CD8-positive, alpha-beta memory T cell (primary cell): ENCODE measurements at regions not wholly inside any gene's neighbourhood (a gene's known extent, or its start where the extent isn't known, plus 50 kb on each side); places are given as distances from the start of the nearest gene placed in this dataset.

Experiments used
- CTCF ChIA-PET: fragments of 350-600 bp; sonication (Branson Sonifier 250); formaldehyde crosslinking; loops from one replicate; lab custom pipeline; 2021; ENCODE audit warnings: antibody characterized with exemption; lab: Charles Lee
- POLR2A ChIA-PET: fragments of 350-600 bp; sonication (Branson Sonifier 250); formaldehyde crosslinking; loops from one replicate; lab custom pipeline; 2021; ENCODE audit warnings: antibody characterized with exemption; lab: Charles Lee
- DNase-seq, 5 donors: peaks; one replicate each; pipeline versions ENCODE4 v3.0.0 to v3.0.0-alpha.2; 2020 to 2022; ENCODE audit warnings: mixed read lengths in 1 of 5
- H3K27ac ChIP-seq: one replicate; pipeline ENCODE4 v1.7.0; 2013; ENCODE audit warnings: low read depth, mild to moderate bottlenecking, low read length, moderate library complexity
- H3K27me3 ChIP-seq: 2 replicates; pipeline ENCODE4 v1.7.0; 2013; ENCODE audit warnings: low read length, mild to moderate bottlenecking; ENCODE audit not compliant: insufficient read depth, poor library complexity, severe bottlenecking
- H3K36me3 ChIP-seq: 2 replicates; pipeline ENCODE4 v1.7.0; 2013; ENCODE audit warnings: mild to moderate bottlenecking, low read length, moderate library complexity; ENCODE audit not compliant: insufficient read depth
- H3K4me1 ChIP-seq: 2 replicates; pipeline ENCODE4 v1.7.0; 2013; ENCODE audit warnings: mild to moderate bottlenecking, low read length, moderate library complexity; ENCODE audit not compliant: insufficient read depth
- H3K4me3 ChIP-seq: 2 replicates; pipeline ENCODE4 v1.7.0; 2013; ENCODE audit warnings: mild to moderate bottlenecking, low read length
- H3K9me3 ChIP-seq: 2 replicates; pipeline ENCODE4 v1.7.0; 2013; ENCODE audit warnings: mild to moderate bottlenecking, low read length
- H3K27ac Mint-ChIP-seq, 8 donors: one replicate each; pipeline ENCODE4 v1.8.0; 2020 to 2021; ENCODE audit warnings: mixed read lengths in 8 of 8, mild to moderate bottlenecking in 6 of 8, inconsistent platforms in 3 of 8, moderate library complexity in 3 of 8
- H3K27me3 Mint-ChIP-seq, 2 donors: one replicate each; pipeline ENCODE4 v1.8.0; 2020 to 2021; ENCODE audit warnings: mixed read lengths in 2 of 2, mild to moderate bottlenecking in 1 of 2, moderate library complexity in 1 of 2
- H3K36me3 Mint-ChIP-seq, 3 donors: one replicate each; pipeline ENCODE4 v1.8.0; 2020 to 2021; ENCODE audit warnings: mixed read lengths in 3 of 3, inconsistent platforms in 1 of 3, mild to moderate bottlenecking in 1 of 3
- H3K4me1 Mint-ChIP-seq, 3 donors: one replicate each; pipeline ENCODE4 v1.8.0; 2020 to 2021; ENCODE audit warnings: mixed read lengths in 3 of 3, inconsistent platforms in 1 of 3, mild to moderate bottlenecking in 1 of 3
- H3K4me3 Mint-ChIP-seq, 7 donors: one replicate each; pipeline ENCODE4 v1.8.0; 2020 to 2021; ENCODE audit warnings: mixed read lengths in 7 of 7, mild to moderate bottlenecking in 6 of 7, moderate library complexity in 4 of 7, inconsistent platforms in 2 of 7
- H3K9me3 Mint-ChIP-seq, 5 donors: one replicate each; pipeline ENCODE4 v1.8.0; 2020 to 2022; ENCODE audit warnings: mixed read lengths in 5 of 5, mild to moderate bottlenecking in 3 of 5, moderate library complexity in 2 of 5, inconsistent platforms in 1 of 5

- DNase-seq = no peak
- Histone ChIP-seq H3K27me3 (no peaks in the 10 kb centered on the region), H3K4me1 (no peaks in the 10 kb centered on the region), H3K9me3 (no peaks in the 10 kb centered on the region), H3K27ac (no peak overlapping the region), H3K36me3 (no peaks in the 10 kb centered on the region), H3K4me3 (no peak overlapping the region)
- POLR2A ChIA-PET = no interaction called here
- Mint-ChIP-seq H3K36me3 (no peaks in the 10 kb centered on the region), H3K4me1 (no peaks in the 10 kb centered on the region), H3K27me3 (peaks cover 0 to 1% of the 10 kb centered on the region in 2 donors), H3K27ac (no peak overlapping the region), H3K9me3 (peaks cover 0 to 4% (median 0%) of the 10 kb centered on the region in 5 donors), H3K4me3 (no peak overlapping the region)
- CTCF ChIA-PET = no interaction called here
These were observed 82.4 kb upstream of the PDE1C start for GRCh38 chr7:32152576-32152975.

DNA sequence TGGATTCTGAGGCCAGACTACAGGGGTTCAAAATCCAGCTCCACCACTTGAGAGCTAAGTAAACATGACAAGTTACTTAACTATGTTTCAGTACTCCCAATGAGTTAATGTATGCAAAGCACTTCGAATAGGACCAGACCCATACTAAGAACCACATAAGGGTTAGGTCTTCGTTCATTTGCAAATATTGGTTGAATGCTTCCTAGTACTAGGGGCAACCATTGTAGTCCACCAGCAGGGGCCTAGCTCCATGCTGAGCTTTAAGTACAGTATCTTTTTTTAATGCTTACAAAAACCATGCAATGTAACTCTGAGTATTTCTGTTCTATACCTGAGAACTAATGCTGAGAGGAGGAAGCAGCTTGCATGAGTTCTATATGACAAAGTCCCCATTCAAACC, 80.4 kb upstream of the PDE1C start:
- Histone ChIP-seq H3K36me3 (no peaks in the 10 kb centered on the region), H3K27me3 (no peaks in the 10 kb centered on the region), H3K4me1 (no peaks in the 10 kb centered on the region), H3K27ac (no peak overlapping the region), H3K4me3 (no peak overlapping the region), H3K9me3 (no peaks in the 10 kb centered on the region)
- Mint-ChIP-seq H3K27me3 (peaks cover 0 to 1% of the 10 kb centered on the region in 2 donors), H3K27ac (no peak overlapping the region), H3K9me3 (peaks cover 0 to 6% (median 0%) of the 10 kb centered on the region in 5 donors), H3K4me3 (no peak overlapping the region), H3K36me3 (no peaks in the 10 kb centered on the region), H3K4me1 (no peaks in the 10 kb centered on the region)
- ChIA-PET POLR2A (no interaction called here), CTCF (no interaction called here)
- DNase-seq = no peak

DNA sequence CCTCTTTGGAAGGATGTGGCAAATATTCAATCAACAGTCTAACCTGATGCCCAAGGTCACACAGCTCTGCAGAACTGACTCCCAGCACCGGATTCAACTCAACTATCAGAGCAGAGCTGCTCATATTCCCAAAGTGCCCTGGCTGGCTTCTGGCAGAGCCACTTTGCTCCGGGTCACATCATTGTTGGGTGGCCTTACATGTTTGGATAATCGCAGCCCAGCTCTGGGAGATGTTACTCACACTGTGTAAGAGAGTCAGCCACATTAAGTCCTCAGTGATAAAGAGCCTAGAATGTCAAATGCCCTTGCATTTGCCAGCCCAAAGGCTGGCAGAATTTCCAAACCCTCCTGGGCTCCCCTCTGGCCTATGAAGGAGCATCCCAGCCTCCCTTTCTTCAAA, 79.8 kb upstream of the PDE1C start:
- CTCF ChIA-PET = no interaction called here
- Mint-ChIP-seq H3K27me3 (peaks cover 0 to 1% of the 10 kb centered on the region in 2 donors), H3K4me1 (no peaks in the 10 kb centered on the region), H3K4me3 (no peak overlapping the region), H3K27ac (no peak overlapping the region), H3K36me3 (no peaks in the 10 kb centered on the region), H3K9me3 (peaks cover 0 to 6% (median 0%) of the 10 kb centered on the region in 5 donors)
- DNase-seq = no peak
- H3K4me3 ChIP-seq = no peak overlapping the region
- no peaks in the 10 kb centered on the region for H3K4me1 ChIP-seq
- no peaks in the 10 kb centered on the region for H3K9me3 ChIP-seq
- H3K27me3 ChIP-seq = no peaks in the 10 kb centered on the region
- H3K27ac ChIP-seq = no peak overlapping the region
- POLR2A ChIA-PET = no interaction called here
- H3K36me3 ChIP-seq = no peaks in the 10 kb centered on the region

DNA sequence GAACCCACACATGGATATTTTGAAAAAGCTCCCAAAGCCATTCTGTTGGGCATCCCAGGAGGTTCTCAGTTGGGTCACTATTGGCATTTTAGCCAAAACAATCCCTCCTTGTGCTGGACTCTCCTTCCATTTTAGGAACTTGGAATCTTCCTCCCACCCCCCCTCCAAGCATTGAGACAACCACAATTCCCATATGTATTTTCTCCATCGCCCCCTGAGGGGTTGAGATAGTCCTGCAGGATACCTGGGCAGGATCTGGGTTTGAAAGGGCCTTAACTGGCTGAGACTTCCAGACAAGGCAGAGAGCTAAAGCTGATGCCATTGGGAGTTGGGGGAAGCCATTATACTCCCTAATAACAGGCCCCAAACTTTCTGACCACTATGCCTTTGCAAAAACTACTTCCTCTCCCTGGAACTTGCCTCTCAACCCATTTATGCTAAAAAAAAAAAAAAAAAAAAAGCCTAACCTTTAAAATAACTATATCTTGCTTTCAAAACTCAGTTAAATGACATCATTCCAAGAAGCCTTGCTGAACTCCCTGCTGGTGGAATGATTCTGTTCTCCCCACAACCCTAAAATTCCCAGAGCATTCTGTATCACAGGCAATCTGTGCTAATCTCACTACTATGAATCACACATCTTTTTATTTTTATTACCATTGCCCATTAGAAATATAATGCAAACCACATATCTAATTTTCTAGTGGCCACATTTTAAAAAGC, 77.5 kb upstream of the PDE1C start:
- Mint-ChIP-seq H3K4me3 (no peak overlapping the region), H3K36me3 (no peaks in the 10 kb centered on the region), H3K9me3 (peaks cover 0 to 6% (median 2%) of the 10 kb centered on the region in 5 donors), H3K4me1 (no peaks in the 10 kb centered on the region), H3K27me3 (peaks cover 0 to 1% of the 10 kb centered on the region in 2 donors), H3K27ac (no peak overlapping the region)
- Histone ChIP-seq H3K27ac (no peak overlapping the region), H3K9me3 (no peaks in the 10 kb centered on the region), H3K36me3 (no peaks in the 10 kb centered on the region), H3K27me3 (no peaks in the 10 kb centered on the region), H3K4me1 (no peaks in the 10 kb centered on the region), H3K4me3 (no peak overlapping the region)
- ChIA-PET CTCF (no interaction called here), POLR2A (no interaction called here)
- DNase-seq = no peak

DNA sequence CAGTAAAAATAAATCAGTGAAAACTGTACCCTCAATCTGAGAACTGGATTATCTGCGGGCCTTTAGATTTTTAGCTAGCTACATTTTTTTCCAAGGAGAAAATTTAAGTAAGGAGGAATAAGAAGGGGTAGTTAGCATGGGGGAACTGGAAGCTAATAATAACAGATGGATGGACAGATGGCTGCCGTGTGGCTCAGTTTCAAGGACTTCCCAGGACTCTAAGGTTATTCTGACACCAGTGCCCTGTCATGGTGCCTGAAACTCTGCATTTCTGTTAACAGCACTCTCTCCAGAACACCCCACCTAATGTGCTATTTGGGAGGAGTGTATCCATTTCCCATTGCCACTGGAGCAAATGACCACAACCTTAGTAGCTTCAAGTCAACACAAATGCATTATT, 75.7 kb upstream of the PDE1C start:
- Mint-ChIP-seq H3K9me3 (peaks cover 0 to 4% (median 2%) of the 10 kb centered on the region in 5 donors), H3K27ac (no peak overlapping the region), H3K4me3 (no peak overlapping the region), H3K4me1 (no peaks in the 10 kb centered on the region), H3K36me3 (no peaks in the 10 kb centered on the region), H3K27me3 (no peaks in the 10 kb centered on the region)
- H3K9me3 ChIP-seq = no peaks in the 10 kb centered on the region
- H3K4me3 ChIP-seq = no peak overlapping the region
- CTCF ChIA-PET = no interaction called here
- H3K27ac ChIP-seq = no peak overlapping the region
- DNase-seq = no peak
- POLR2A ChIA-PET = no interaction called here
- no peaks in the 10 kb centered on the region for H3K4me1 ChIP-seq
- H3K27me3 ChIP-seq = no peaks in the 10 kb centered on the region
- no peaks in the 10 kb centered on the region for H3K36me3 ChIP-seq

- Mint-ChIP-seq H3K4me1 (no peaks in the 10 kb centered on the region), H3K9me3 (peaks cover 0 to 4% (median 2%) of the 10 kb centered on the region in 5 donors), H3K27me3 (no peaks in the 10 kb centered on the region), H3K27ac (no peak overlapping the region), H3K4me3 (no peak overlapping the region), H3K36me3 (no peaks in the 10 kb centered on the region)
- Histone ChIP-seq H3K9me3 (no peaks in the 10 kb centered on the region), H3K4me3 (no peak overlapping the region), H3K36me3 (no peaks in the 10 kb centered on the region), H3K4me1 (no peaks in the 10 kb centered on the region), H3K27me3 (no peaks in the 10 kb centered on the region), H3K27ac (no peak overlapping the region)
- POLR2A ChIA-PET = no interaction called here
- CTCF ChIA-PET = no interaction called here
- no peak for DNase-seq
These were observed 74.5 kb upstream of the PDE1C start for GRCh38 chr7:32144676-32145075.

- no peak for DNase-seq
- H3K27me3 ChIP-seq = no peaks in the 10 kb centered on the region
- no peaks in the 10 kb centered on the region for H3K27me3 Mint-ChIP-seq
- H3K9me3 ChIP-seq = no peaks in the 10 kb centered on the region
- no peak overlapping the region for H3K4me3 ChIP-seq
- no peak overlapping the region for H3K27ac ChIP-seq
- H3K27ac Mint-ChIP-seq = no peak overlapping the region
- ChIA-PET POLR2A (no interaction called here), CTCF (no interaction called here)
- no peaks in the 10 kb centered on the region for H3K4me1 Mint-ChIP-seq
- peaks cover 0 to 4% (median 2%) of the 10 kb centered on the region in 5 donors for H3K9me3 Mint-ChIP-seq
- no peak overlapping the region for H3K4me3 Mint-ChIP-seq
- no peaks in the 10 kb centered on the region for H3K36me3 Mint-ChIP-seq
- H3K4me1 ChIP-seq = no peaks in the 10 kb centered on the region
- H3K36me3 ChIP-seq = no peaks in the 10 kb centered on the region
These were observed 73.1 kb upstream of the PDE1C start for GRCh38 chr7:32143301-32143700.

- peaks cover 0 to 4% (median 2%) of the 10 kb centered on the region in 5 donors for H3K9me3 Mint-ChIP-seq
- DNase-seq = no peak
- H3K4me1 Mint-ChIP-seq = no peaks in the 10 kb centered on the region
- Histone ChIP-seq H3K27ac (no peak overlapping the region), H3K27me3 (no peaks in the 10 kb centered on the region), H3K4me1 (no peaks in the 10 kb centered on the region), H3K4me3 (no peak overlapping the region), H3K9me3 (no peaks in the 10 kb centered on the region), H3K36me3 (no peaks in the 10 kb centered on the region)
- ChIA-PET POLR2A (no interaction called here), CTCF (no interaction called here)
- H3K36me3 Mint-ChIP-seq = no peaks in the 10 kb centered on the region
- H3K27ac Mint-ChIP-seq = no peak overlapping the region
- H3K27me3 Mint-ChIP-seq = no peaks in the 10 kb centered on the region
- no peak overlapping the region for H3K4me3 Mint-ChIP-seq
These were observed 72.4 kb upstream of the PDE1C start for GRCh38 chr7:32142649-32143048.
